Kidney epithelial cell (primary cell): ENCODE measurements at regions not wholly inside any gene's neighbourhood (a gene's known extent, or its start where the extent isn't known, plus 50 kb on each side); places are given as distances from the start of the nearest gene placed in this dataset.

Experiments
- DNase-seq: peaks from one replicate; pipeline ENCODE4 v3.0.0-alpha.2; 2010; ENCODE audit warnings: low read depth
- H3K27me3 ChIP-seq: 2 replicates; pipeline ENCODE4 v1.6.0; 2011; ENCODE audit warnings: low read length; ENCODE audit not compliant: control insufficient read depth, insufficient read depth
- H3K36me3 ChIP-seq: 2 replicates; pipeline ENCODE4 v1.5.1; 2011; ENCODE audit warnings: low read length; ENCODE audit not compliant: control insufficient read depth, insufficient read depth
- H3K4me3 ChIP-seq: 2 replicates; pipeline ENCODE4 v1.5.1; 2011; ENCODE audit warnings: low read depth, mild to moderate bottlenecking, control low read depth, low read length
- CTCF ChIP-seq: IDR thresholded peaks from 2 replicates; pipeline ENCODE4 v1.5.1; 2011; ENCODE audit warnings: mild to moderate bottlenecking, moderate library complexity, low read length, control low read depth, inconsistent platforms; ENCODE audit not compliant: insufficient read depth, poor library complexity, severe bottlenecking

GRCh38 chr20:41989039-41989679, 371.0 kb upstream of the CHD6 start:
- Histone ChIP-seq H3K4me3 (no peak overlapping the region), H3K36me3 (no peaks in the 10 kb centered on the region), H3K27me3 (no peaks in the 10 kb centered on the region)
- DNase-seq: no peak
- TF ChIP-seq CTCF: no peak

- Histone ChIP-seq H3K27me3 (no peaks in the 10 kb centered on the region), H3K36me3 (no peaks in the 10 kb centered on the region), H3K4me3 (no peak overlapping the region)
- no peak for TF ChIP-seq CTCF
- DNase-seq: no peak
These were observed 365.9 kb upstream of the CHD6 start for GRCh38 chr20:41984031-41984430.

- no peaks in the 10 kb centered on the region for H3K27me3 ChIP-seq
- no peak overlapping the region for H3K4me3 ChIP-seq
- no peak for DNase-seq
- no peak for TF ChIP-seq CTCF
- H3K36me3 ChIP-seq: no peaks in the 10 kb centered on the region
These were observed 365.0 kb upstream of the CHD6 start for GRCh38 chr20:41983159-41983558.

GRCh38 chr20:41981746-41982145, 363.6 kb upstream of the CHD6 start:
- Histone ChIP-seq H3K4me3 (no peak overlapping the region), H3K27me3 (no peaks in the 10 kb centered on the region), H3K36me3 (no peaks in the 10 kb centered on the region)
- no peak for DNase-seq
- no peak for TF ChIP-seq CTCF

- no peak for TF ChIP-seq CTCF
- Histone ChIP-seq H3K27me3 (no peaks in the 10 kb centered on the region), H3K36me3 (no peaks in the 10 kb centered on the region), H3K4me3 (no peak overlapping the region)
- DNase-seq: no peak
These were observed 360.7 kb upstream of the CHD6 start for GRCh38 chr20:41978875-41979274.

- Histone ChIP-seq H3K36me3 (no peaks in the 10 kb centered on the region), H3K4me3 (no peak overlapping the region), H3K27me3 (no peaks in the 10 kb centered on the region)
- no peak for DNase-seq
- no peak for TF ChIP-seq CTCF
These were observed 360.1 kb upstream of the CHD6 start for GRCh38 chr20:41978246-41978790.
